ENCODE measurements at regions not wholly inside any gene's neighbourhood (a gene's known extent, or its start where the extent isn't known, plus 50 kb on each side); places are given as distances from the start of the nearest gene placed in this dataset.
"Not testable (repeated sequence)": the region's sequence is repeated elsewhere in the genome, so short reads cannot be mapped to it uniquely, and the experiment has no call there.

GRCh38 chr10:23493711-23494110 is 54.8 kb downstream of the OTUD1 start:
- DNase-seq = no peak

DNA sequence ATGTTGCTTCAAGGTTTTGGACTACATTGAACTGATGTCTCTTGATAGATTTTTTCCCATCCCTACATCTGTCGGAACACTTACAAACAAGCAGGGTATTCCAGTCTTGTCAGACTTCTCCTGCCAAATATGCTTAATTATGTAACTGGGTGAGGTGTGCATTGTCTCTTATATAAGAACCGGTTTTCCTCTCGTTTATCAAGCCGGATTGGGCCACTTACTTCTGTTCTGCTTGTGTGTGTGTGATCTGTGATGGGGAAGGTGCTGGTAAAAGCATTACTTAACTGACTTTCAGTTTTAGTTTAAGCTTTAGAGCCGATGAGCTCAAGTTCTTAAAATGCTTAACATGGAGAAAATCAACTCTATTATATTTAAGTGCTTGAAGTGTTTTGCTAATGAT is 57.9 kb downstream of the OTUD1 start:
- no peak for DNase-seq

DNA sequence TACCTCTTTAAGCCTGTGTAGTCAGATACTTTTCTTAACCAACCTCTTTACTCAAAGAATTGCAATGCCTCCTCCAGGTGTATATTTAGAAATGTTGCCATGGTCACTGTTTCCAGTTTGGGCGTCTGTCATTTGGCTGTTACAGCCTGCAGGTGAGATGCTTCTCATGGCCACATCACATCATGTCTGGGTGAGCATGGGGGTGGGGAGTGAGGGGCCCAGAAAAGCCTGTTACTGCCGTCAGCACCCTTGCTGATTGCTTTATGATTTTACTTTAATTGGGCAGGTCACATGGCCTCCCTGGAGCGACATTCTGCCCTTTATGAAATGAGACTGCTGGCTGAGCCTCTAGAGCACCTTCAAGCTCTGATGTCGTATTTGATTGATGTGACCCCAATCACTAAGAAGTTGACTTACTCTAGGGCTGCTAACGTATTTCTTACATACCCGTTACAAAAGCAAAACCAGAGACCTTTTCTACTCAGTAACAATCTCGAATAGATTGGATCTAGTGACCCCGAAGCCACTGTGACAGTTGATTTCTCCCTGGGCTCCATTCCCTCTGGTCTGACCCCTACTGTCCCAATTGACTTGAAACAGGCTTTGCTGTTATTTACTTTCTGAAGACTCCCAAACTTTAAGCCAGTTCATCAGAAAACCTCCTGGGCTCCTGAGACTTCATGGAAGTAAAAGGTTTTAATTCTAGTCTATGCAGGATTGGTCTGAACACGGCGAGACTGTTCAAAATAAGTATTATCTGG is 60.7 kb downstream of the OTUD1 start:
- DNase-seq = no peak

GRCh38 chr10:23505797-23506465 is 67.1 kb downstream of the OTUD1 start:
- DNase-seq = no peak

DNA sequence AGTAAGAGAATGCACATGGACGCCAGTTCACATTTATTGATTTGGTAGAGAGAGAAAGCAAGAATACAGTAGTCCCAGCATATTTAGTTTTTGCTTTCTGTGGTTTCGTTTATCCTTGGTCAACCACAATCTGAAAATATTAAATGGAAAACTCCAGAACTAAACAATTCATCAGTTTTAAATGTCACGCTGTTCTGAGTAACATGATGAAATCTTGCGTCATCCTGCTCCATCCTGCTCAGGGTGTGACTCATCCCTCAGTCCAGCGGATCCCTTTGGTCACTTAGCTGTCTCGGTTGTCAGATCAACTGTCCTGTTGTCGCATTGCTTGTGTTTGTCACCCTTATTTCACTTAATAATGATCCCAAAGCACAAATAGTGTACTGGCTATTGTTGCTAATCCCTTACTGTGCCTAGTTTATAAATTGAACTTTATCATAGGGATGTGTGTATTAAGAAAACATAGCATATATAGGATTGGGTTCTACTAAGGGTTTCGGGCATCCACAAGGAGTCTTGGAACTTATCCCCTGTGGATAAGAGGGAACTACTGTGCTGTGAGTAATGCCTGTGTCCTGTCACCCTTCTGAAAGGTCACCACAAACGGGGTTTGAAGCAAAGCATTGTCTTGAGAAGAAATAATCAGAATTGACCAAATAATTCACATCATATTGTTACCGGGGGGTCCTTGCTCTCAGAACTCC is 73.6 kb downstream of the OTUD1 start:
- DNase-seq = no peak

GRCh38 chr10:23513621-23514020 is 74.7 kb downstream of the OTUD1 start:
- DNase-seq = not testable (repeated sequence)

DNA sequence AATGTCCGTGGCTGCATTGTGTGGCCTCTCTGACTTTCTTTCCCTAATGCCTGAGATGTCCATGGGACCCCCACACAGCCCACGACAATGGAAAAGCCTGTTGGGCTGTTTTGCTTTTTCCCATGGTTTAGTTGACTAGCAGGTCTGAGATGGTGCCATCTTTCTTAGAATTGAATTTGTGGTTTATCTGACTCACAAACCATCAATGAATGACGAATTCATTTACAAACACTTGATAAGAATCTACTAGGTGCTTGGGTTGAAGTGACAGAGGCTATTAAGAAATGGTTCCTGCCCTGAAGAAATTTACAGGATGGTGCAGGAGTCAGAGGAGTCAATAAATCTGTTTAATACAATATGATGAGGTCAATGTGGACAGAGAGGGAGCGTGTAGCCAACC is 75.4 kb downstream of the OTUD1 start:
- DNase-seq = no peak

- DNase-seq = no peak
Measured at GRCh38 chr10:23516530-23516929, 77.7 kb downstream of the OTUD1 start.

GRCh38 chr10:23517155-23517554 is 78.3 kb downstream of the OTUD1 start:
- no peak for DNase-seq

GRCh38 chr10:23521735-23522134 is 82.9 kb downstream of the OTUD1 start:
- DNase-seq = no peak

GRCh38 chr10:23522345-23522744 is 83.5 kb downstream of the OTUD1 start:
- DNase-seq = no peak

DNA sequence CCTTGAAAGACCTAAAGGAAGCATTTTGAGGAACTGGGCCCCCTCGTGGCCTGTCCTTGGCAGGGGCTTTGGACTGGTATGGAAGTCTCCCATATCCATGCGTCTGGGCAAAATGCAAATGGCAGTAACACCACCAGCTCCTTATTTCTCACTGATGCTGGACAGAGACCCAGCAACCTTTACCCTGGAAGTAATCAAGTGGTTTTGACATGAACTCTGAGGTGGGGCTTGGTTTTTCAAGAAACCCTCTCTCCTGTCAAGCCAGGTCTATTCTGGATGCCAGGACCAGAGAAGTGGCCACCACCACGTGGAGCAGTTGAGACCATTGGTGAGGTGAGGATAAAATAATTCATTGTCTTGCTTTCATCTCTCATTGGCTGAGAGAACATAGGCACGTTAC is 84.4 kb downstream of the OTUD1 start:
- DNase-seq = no peak

DNA sequence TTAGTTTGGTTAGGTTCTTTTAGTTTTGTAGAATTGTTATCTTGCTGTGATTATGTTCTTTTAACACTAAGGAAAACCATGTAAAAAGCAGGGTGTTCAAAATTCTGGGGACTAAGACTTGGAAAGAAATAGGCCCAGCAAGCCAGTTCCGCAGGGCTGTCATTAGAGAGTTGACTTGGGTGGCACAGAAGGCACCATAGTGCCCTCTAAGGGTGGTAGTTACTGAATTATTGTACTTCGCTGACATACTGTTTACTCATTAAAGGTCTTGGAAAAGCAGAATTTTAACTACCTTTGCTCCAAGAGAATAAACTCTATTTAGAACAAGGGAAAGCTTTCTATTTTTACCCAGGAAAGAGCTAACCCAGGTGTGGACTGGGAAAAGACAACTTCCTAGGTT is 86.5 kb downstream of the OTUD1 start:
- DNase-seq = no peak

GRCh38 chr10:23528419-23528818 is 89.5 kb downstream of the OTUD1 start:
- DNase-seq = no peak

DNA sequence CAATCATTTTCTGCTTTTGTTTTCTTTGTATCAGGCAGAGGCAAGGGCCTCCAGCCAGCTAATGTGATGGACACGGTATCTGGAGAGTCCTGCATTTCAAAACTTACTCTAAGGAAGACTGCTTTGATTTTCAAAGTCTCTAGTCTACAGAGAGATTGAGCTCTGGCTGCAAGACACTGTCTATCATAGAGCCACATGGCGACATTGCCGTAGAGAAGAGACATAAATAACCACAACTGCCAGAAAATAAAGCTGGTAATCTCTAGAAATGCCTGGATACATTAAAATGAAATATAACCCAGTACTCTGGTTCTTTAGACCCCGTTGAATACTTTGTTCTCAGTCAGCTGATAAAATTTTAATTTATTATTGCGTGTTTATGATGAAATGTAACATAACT is 90.8 kb downstream of the OTUD1 start:
- DNase-seq = no peak

DNA sequence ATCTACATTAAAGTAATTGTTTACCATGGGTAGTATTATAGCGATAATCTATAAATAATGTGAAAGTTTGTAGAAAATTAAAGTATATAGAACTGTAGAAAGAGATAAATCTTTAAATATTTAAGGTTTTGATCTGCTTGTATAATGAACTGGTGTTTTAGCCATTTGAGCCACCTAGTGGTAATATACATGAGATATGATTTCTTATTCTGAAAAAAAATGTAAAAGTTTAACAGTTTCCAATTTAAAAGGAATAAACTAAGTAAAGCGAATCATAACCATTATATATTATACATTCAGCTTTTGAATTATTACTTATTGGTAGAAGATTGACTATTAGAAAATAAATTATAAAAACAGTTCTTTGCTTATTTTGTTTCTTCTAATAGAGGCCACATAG is 91.2 kb downstream of the OTUD1 start:
- no peak for DNase-seq

DNA sequence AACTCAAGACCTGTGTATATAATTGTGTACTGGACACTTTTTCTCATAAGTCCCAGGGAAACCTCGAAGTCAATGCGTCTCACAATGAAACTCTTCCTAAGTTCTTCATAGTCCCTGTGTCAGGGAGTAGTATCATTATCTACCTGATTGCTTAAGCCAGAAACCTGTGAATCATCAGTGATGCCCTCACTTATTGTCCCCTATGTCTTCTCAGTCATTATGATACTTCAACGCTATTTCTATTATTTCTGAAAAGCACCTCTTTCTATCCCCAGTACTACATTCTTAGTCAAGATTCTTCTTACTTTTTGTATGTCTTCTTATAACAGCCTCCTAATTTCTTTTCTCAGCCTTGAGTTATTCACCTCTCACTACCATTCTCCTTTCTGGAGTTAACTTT is 94.3 kb downstream of the OTUD1 start:
- DNase-seq = no peak

DNA sequence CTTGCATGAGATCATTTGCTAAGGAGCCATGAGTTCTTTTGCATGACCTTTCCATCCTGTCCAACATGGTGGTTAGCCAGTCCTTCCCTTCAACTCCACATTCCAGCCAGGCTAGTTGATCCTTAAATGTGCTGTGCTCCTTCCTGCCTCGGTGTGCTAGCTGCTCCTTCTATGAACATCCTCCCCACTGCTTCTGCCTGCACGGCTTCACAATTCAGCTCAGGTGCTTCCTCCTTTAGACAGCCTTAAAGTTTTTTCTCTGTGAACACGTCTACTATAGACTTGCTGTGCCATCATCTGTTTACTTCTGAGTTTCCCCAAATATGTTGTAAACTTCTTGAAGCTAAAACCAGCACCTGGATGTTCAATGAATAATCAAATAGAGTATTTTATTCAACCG is 95.5 kb downstream of the OTUD1 start:
- no peak for DNase-seq

GRCh38 chr10:23534761-23535160 is 95.9 kb downstream of the OTUD1 start:
- DNase-seq = no peak

GRCh38 chr10:23535381-23535780 is 96.5 kb downstream of the OTUD1 start:
- no peak for DNase-seq

- DNase-seq = no peak
Measured at GRCh38 chr10:23538968-23539367, 100.1 kb downstream of the OTUD1 start.

- no peak for DNase-seq
Measured at GRCh38 chr10:23540401-23541030, 101.6 kb downstream of the OTUD1 start.

- DNase-seq = no peak
Measured at GRCh38 chr10:23543691-23544380, 105.0 kb downstream of the OTUD1 start.
